Effector memory CD8-positive, alpha-beta T cell (primary cell): ENCODE measurements at regions not wholly inside any gene's neighbourhood (a gene's known extent, or its start where the extent isn't known, plus 50 kb on each side); places are given as distances from the start of the nearest gene placed in this dataset.
"Not testable (repeated sequence)": the region's sequence is repeated elsewhere in the genome, so short reads cannot be mapped to it uniquely, and the experiment has no call there.

Experiments used
- ATAC-seq: fragments of 150-1000 bp; cut with Tn5 transposase; replicated peaks from 2 replicates; pipeline ENCODE4 v1.10.0; 2021; ENCODE audit warnings: mild to moderate bottlenecking, moderate library complexity
- DNase-seq, 3 experiments: peaks; one replicate each; pipeline ENCODE4 v3.0.0; 2021
- H3K27ac Mint-ChIP-seq, 2 donors: one replicate each; pipeline ENCODE4 v1.8.0; 2022; ENCODE audit warnings: mild to moderate bottlenecking in 2 of 2, mixed read lengths in 2 of 2, moderate library complexity in 2 of 2
- H3K27me3 Mint-ChIP-seq, 2 donors: one replicate each; pipeline ENCODE4 v1.8.0; 2022; ENCODE audit warnings: mixed read lengths in 2 of 2
- H3K36me3 Mint-ChIP-seq: one replicate; pipeline ENCODE4 v1.8.0; 2022; ENCODE audit warnings: mild to moderate bottlenecking, moderate library complexity, mixed read lengths; ENCODE audit not compliant: insufficient read depth
- H3K4me1 Mint-ChIP-seq, 2 donors: one replicate each; pipeline ENCODE4 v1.8.0; 2022; ENCODE audit warnings: low read depth in 2 of 2, mixed read lengths in 2 of 2
- H3K4me3 Mint-ChIP-seq, 2 donors: one replicate each; pipeline ENCODE4 v1.8.0; 2022; ENCODE audit warnings: mild to moderate bottlenecking in 2 of 2, mixed read lengths in 2 of 2, moderate library complexity in 2 of 2
- H3K9me3 Mint-ChIP-seq, 2 donors: one replicate each; pipeline ENCODE4 v1.8.0; 2022; ENCODE audit warnings: mixed read lengths in 2 of 2

DNA sequence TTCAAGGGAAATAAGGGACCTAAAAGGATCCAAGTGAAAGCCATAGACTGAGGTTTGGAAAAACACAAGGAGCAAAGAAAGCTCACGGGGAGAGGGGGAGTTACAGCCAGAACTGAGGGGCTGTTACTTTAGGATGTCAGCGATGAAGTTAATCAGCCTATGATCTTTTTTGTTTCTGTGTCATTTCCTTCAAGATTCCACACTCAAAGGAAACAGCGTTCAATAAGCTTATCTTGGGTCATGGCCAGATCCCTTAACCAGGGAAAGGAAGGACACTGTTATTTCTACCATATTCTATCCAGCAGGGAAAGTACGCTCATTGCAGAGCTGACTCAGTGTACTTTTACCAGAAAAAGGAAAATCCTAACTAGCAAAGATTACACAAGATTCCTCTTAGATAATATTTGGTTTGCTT, 132.8 kb downstream of the PFDN4 start:
- DNase-seq = no peak
- no peak for ATAC-seq
- H3K4me1 Mint-ChIP-seq = no peaks in the 10 kb centered on the region
- H3K27ac Mint-ChIP-seq = no peak overlapping the region
- H3K36me3 Mint-ChIP-seq = no peaks in the 10 kb centered on the region
- H3K4me3 Mint-ChIP-seq = no peak overlapping the region
- peaks cover 0 to under 1% of the 10 kb centered on the region in 2 donors for H3K9me3 Mint-ChIP-seq
- peaks cover 0 to 3% of the 10 kb centered on the region in 2 donors for H3K27me3 Mint-ChIP-seq

DNA sequence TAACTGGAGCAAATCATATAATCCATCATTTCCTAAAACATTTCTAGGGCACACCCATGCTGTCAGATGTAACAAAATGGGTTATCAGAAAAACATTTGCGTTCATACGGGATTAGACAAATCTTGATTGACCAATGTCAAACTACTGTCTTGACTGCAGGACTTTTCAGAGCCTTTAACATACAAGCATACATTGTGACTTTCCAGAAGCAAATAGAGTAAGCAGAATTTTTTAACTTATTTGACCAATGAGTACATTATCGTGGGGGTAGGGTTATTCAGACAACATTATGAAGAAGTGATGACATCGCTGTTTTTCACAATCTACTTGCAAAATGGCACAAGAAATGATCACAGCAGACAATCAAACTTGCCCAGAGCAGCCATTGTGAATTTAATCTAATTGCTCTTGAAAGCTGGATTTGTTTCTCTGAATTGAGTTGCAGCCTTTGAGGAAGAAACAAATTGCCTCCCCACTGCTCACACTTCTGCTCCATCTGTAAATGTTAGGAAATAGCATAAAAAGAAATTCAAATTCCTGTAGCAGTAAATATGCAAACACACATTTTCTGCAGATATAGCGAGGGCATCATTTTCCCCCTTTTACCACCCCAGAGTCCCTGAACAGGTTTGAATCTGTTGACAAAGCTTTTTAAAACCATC, 133.0 kb upstream of the DOK5 start:
- no peaks in the 10 kb centered on the region for H3K4me1 Mint-ChIP-seq
- no peak for DNase-seq
- H3K27me3 Mint-ChIP-seq = no peaks in the 10 kb centered on the region
- H3K27ac Mint-ChIP-seq = no peak overlapping the region
- H3K9me3 Mint-ChIP-seq = no peaks in the 10 kb centered on the region
- H3K36me3 Mint-ChIP-seq = no peaks in the 10 kb centered on the region
- ATAC-seq = no peak
- no peak overlapping the region for H3K4me3 Mint-ChIP-seq

DNA sequence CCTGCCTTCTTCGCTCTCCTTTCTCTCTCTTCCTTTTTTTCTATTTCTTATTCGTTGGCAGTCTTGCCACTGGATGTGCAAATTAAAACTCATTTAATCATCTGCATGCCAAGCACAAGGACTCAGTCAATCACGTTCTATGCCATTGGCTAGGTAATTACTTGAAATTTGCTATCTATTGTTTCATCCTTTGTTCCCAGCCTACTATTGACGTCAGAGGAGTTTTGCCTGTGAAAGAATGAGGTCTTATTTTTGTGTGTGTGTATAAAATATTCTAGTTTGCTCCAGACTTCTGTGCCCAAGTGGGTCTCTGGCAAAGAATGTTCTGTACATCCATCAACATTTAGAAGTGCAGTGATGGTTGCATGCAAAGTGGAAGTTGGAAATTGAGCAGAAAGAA, 132.3 kb upstream of the DOK5 start:
- H3K27ac Mint-ChIP-seq = no peak overlapping the region
- H3K9me3 Mint-ChIP-seq = no peaks in the 10 kb centered on the region
- no peaks in the 10 kb centered on the region for H3K4me1 Mint-ChIP-seq
- H3K36me3 Mint-ChIP-seq = no peaks in the 10 kb centered on the region
- ATAC-seq = no peak
- no peaks in the 10 kb centered on the region for H3K27me3 Mint-ChIP-seq
- no peak overlapping the region for H3K4me3 Mint-ChIP-seq
- no peak for DNase-seq

DNA sequence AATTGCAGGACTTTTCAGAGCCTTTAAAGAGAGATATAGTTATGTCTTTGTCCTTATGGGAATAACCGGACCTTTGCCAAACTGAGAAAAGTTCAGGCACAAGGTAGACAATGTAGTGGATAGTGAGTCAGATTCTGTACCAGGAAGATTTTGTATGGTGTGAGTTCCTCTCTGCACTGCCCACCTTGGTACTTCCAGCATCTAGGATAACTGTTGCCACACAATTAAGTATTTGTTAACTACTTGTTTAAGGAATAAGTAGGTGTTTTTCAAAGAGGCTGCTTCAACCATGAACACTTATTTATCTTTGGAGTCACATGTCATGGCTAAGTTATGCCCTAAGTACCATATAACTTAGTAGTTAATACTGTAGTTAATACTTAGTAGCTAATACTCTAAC, 131.8 kb upstream of the DOK5 start:
- peaks cover 4% of the 10 kb centered on the region in 2 donors for H3K27me3 Mint-ChIP-seq
- H3K4me1 Mint-ChIP-seq = no peaks in the 10 kb centered on the region
- no peaks in the 10 kb centered on the region for H3K36me3 Mint-ChIP-seq
- ATAC-seq = no peak
- H3K9me3 Mint-ChIP-seq = peaks cover 0 to 3% of the 10 kb centered on the region in 2 donors
- no peak for DNase-seq
- H3K27ac Mint-ChIP-seq = no peak overlapping the region
- H3K4me3 Mint-ChIP-seq = no peak overlapping the region

DNA sequence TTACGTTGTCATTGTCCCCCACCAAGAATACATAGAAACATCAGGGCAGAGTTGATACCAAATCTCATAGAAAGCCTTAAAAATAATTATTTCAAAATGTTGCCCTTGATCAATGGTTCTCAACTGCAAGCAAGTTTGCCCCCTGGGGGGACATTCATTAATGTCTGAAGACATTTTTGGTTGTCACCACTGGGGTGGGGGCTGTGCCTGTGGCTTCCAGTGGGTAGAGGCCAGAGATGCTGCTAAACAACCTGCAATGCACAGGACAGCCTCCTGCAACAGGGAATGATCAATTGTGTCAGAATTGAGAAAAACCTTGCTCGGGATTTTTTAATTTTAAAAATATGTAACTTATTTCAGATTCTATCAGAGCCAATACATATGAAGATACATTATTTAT, 130.6 kb upstream of the DOK5 start:
- ATAC-seq = no peak
- no peaks in the 10 kb centered on the region for H3K4me1 Mint-ChIP-seq

DNA sequence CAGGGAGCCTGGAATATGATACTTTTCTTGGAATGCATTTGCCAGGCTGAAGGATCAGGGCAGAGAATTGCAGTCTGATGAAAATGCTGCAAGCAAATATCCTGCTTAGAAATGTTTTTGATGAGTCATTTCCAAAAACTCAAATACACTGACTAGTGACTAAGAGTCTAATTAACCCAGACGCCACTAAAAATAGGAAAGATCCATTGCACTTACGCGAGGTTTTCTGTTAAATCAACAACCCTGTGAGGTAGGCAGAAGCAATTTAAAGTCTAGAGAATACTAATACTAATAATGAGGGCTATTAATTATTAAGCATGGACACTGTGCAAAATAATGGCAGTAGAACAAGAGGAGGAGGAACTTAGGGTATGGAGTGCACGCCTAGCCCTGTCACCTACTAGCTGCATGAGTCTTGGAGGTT, 130.1 kb upstream of the DOK5 start:
- H3K4me3 Mint-ChIP-seq = no peak overlapping the region
- no peak overlapping the region for H3K27ac Mint-ChIP-seq
- peaks cover 7 to 12% of the 10 kb centered on the region in 2 donors for H3K27me3 Mint-ChIP-seq
- ATAC-seq (no peak), DNase-seq (no peak)
- no peaks in the 10 kb centered on the region for H3K4me1 Mint-ChIP-seq
- peaks cover 0 to 8% of the 10 kb centered on the region in 2 donors for H3K9me3 Mint-ChIP-seq
- no peaks in the 10 kb centered on the region for H3K36me3 Mint-ChIP-seq

More for the DNA sequence above, 130.6 kb upstream of the DOK5 start:
- no peak for DNase-seq
- H3K36me3 Mint-ChIP-seq = no peaks in the 10 kb centered on the region
- no peak overlapping the region for H3K27ac Mint-ChIP-seq
- H3K9me3 Mint-ChIP-seq = peaks cover 0 to 8% of the 10 kb centered on the region in 2 donors
- H3K27me3 Mint-ChIP-seq = peaks cover 7 to 12% of the 10 kb centered on the region in 2 donors
- no peak overlapping the region for H3K4me3 Mint-ChIP-seq

DNA sequence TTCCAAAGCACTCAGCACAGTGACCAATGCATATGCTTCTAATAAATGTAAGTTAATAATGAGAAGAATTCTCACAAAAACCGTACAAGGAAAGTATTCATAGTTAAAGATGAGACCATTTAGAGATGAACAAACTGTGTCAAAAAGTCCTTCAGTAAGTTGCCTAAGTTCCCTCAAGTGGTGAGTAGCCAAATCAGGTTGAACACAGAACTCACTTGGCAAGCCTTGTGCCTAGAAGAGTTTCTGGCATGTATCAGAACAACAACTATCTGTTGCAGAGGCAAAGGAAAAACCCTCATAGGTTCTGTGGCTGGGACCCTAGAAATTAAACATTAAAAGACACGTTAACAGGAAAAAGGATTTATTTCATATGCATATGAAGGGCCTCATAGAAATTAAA, 129.6 kb upstream of the DOK5 start:
- Mint-ChIP-seq H3K27me3 (peaks cover 7 to 12% of the 10 kb centered on the region in 2 donors), H3K4me1 (no peaks in the 10 kb centered on the region), H3K4me3 (no peak overlapping the region), H3K27ac (no peak overlapping the region), H3K36me3 (no peaks in the 10 kb centered on the region), H3K9me3 (peaks cover 0 to 8% of the 10 kb centered on the region in 2 donors)
- no peak for DNase-seq
- no peak for ATAC-seq

DNA sequence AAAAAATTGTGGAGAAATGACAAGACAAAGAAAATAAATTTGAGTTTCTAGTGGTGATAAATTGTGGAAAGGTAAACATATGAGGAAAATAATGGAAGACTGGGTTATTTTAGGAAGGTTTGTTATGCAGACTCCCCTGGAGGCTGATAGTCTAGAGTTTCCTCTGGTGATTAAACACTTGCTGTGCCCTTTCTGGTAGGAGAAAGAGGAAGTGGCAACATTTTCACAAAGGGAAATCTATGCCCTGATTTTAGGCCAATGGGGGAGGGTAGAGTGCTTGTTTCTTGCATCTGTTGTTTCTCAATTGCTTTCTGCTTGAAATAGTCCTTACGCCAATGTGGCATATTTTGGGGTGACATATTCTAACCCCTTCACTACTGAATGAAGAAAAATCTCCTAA, 129.1 kb upstream of the DOK5 start:
- peaks cover 7 to 12% of the 10 kb centered on the region in 2 donors for H3K27me3 Mint-ChIP-seq
- H3K4me1 Mint-ChIP-seq = no peaks in the 10 kb centered on the region
- H3K9me3 Mint-ChIP-seq = peaks cover 0 to 8% of the 10 kb centered on the region in 2 donors
- H3K27ac Mint-ChIP-seq = no peak overlapping the region
- no peaks in the 10 kb centered on the region for H3K36me3 Mint-ChIP-seq
- no peak for DNase-seq
- ATAC-seq = no peak
- no peak overlapping the region for H3K4me3 Mint-ChIP-seq

DNA sequence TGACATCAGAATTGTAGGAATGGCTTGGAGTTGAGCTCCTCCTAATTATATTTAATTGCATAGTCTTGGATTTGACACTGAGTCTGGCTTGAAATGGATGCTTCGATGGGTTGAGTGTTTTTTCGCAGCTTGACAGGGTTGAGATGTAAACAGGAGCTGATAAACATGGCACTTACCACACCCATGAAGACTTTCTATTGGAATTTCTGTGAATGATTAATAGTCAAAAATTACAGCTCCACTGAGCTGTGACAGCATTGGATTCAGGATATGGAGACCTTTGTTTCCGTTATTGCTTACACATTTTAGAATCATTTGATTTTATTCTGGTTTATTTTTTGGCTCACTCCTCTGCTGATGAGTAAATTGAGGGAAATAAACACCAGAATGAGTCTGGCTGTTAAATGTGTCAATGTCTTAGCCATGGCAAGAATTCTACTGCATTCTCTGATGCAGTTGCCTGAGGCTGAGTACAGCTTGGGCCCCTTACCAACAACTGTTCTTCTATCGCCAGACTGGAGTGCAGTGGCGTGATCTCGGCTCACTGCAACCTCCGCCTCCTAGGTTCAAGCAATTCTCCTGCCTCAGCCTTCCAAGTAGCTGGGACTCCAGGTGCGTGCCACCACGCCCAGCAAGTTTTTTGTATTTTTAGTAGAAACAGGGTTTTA, 128.1 kb upstream of the DOK5 start:
- Mint-ChIP-seq H3K27me3 (peaks cover 8 to 15% of the 10 kb centered on the region in 2 donors), H3K4me3 (no peak overlapping the region), H3K4me1 (no peaks in the 10 kb centered on the region), H3K36me3 (no peaks in the 10 kb centered on the region), H3K9me3 (peaks cover 0 to 8% of the 10 kb centered on the region in 2 donors), H3K27ac (no peak overlapping the region)
- ATAC-seq = no peak
- DNase-seq = no peak

DNA sequence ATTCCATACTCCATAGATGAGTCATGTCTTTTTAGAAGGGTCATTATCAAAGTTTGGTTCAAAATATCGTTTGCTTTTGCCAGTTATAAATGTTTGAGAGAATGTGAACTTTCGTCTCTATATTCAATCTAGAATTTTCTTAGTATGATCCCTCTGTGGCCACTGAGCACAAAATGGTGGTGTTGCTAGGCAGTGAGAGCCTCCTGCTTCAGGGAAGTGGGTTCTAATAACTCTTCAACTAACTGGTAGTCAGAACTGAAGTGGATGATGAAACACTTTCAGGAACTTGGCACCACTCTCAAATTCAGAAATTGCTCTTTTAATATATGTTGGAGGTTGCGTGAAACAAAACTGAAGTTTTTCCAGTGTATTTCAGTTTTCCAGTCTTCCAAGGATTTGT, 125.0 kb upstream of the DOK5 start:
- no peaks in the 10 kb centered on the region for H3K36me3 Mint-ChIP-seq
- DNase-seq (no peak), ATAC-seq (no peak)
- H3K27ac Mint-ChIP-seq = no peak overlapping the region
- peaks cover 0 to 8% of the 10 kb centered on the region in 2 donors for H3K9me3 Mint-ChIP-seq
- H3K4me1 Mint-ChIP-seq = no peaks in the 10 kb centered on the region
- H3K27me3 Mint-ChIP-seq = peaks cover 21 to 22% of the 10 kb centered on the region in 2 donors
- no peak overlapping the region for H3K4me3 Mint-ChIP-seq

DNA sequence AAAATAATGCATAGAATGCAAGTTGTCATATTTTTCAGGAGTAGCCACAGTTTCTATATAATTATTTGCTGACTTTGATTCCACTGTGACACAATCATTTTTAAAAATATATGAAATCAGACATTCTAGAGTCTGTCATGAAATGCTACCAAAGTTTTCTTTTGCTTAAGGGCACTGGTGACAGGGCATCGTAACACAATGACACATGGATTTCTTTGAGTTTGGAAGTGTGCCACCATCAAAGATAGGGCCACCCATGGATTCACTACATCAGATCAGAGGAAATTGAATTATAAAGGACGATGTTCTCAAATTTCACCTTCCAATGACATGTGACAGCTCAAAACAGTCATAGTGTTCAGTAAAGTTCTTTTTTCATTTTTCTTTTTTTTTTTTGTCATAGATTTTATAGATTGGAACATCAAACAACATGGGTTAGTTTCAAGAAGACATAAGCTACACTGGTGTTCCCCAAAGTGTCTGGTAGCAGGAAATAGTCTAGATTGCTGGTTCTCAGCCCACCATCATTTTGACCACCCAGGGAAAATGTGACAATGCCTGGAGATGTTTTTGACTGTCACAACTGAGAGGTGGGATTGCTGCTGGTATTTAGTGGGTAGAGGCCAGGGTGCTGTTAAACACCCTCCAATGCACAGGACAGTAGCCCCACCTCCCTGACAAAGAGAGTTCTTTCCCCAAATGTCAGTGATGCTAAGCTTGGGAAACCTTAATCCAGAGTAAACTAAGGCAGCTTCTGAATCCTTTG, 123.8 kb upstream of the DOK5 start:
- Mint-ChIP-seq H3K4me3 (no peak overlapping the region), H3K36me3 (no peaks in the 10 kb centered on the region), H3K27me3 (peaks cover 21 to 22% of the 10 kb centered on the region in 2 donors), H3K9me3 (peaks cover 0 to 8% of the 10 kb centered on the region in 2 donors), H3K4me1 (no peaks in the 10 kb centered on the region), H3K27ac (no peak overlapping the region)
- no peak for ATAC-seq
- DNase-seq = no peak

DNA sequence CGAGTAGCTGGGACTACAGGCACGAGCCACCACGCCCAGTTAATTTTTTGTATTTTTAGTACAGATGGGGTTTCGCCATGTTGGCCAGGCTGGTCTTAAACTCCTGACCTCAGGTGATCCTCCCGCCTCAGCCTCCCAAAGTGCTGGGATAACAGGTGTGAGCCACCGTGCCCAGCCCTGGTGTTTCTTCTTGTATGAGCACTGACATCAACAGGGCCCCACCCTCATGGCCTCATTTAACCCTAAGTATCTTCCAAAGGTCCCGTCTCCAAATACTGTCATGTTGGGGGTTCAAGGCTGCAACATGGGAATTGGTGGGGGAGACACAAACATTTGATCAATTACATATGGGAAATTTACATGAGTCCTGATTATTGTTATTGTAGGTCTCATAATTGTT, 122.9 kb upstream of the DOK5 start:
- H3K4me3 Mint-ChIP-seq, ATAC-seq, H3K4me1 Mint-ChIP-seq, H3K27ac Mint-ChIP-seq, DNase-seq, H3K9me3 Mint-ChIP-seq, H3K36me3 Mint-ChIP-seq: not testable (repeated sequence)
- peaks cover 21 to 22% of the 10 kb centered on the region in 2 donors for H3K27me3 Mint-ChIP-seq

DNA sequence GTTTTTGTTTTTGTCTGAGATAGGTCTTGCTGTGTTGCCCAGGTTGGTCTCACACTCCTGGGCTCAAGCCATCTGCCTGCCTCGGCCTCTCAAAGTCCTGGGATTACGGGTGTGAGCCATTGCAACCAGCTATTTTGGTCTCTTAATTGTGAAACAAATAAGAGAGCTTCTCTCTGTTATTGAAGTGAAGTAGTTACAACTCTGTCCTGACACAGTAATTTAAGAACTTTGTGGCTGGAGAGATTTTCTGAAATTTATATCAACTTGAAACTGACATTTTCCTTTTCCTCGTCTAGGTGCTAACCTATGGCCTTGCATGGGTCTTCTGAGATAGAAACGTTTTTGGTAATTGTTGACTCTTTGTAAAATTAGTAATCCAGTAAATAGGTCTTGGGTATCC, 122.1 kb upstream of the DOK5 start:
- DNase-seq = no peak
- no peaks in the 10 kb centered on the region for H3K36me3 Mint-ChIP-seq
- H3K27me3 Mint-ChIP-seq = peaks cover 21% of the 10 kb centered on the region in 2 donors
- peaks cover 0 to 8% of the 10 kb centered on the region in 2 donors for H3K9me3 Mint-ChIP-seq
- no peaks in the 10 kb centered on the region for H3K4me1 Mint-ChIP-seq
- no peak for ATAC-seq
- no peak overlapping the region for H3K4me3 Mint-ChIP-seq
- H3K27ac Mint-ChIP-seq = no peak overlapping the region
